ENCODE measurements at regions not wholly inside any gene's neighbourhood (a gene's known extent, or its start where the extent isn't known, plus 50 kb on each side); places are given as distances from the start of the nearest gene placed in this dataset.

DNA sequence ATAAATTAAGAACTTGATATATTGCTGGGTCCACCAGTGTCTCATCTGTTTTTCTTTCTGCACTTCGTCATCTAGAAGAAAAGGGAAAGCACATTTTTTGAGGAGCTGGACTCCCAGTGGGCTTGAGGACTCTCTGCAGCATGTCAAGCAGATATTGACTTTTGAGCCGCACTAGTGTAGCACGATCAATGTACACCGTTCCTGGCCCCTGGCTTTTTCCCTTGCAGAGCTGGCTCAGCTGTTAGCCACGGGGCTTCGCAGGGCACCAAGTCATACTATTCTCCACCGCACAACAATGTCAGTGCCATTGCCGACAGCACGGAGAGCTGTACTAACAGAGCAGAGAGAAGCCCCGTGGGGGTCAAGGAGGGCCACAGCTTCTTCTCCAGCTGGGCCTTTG is 235.4 kb upstream of the HABP2 start:
- no peaks in the 10 kb centered on the region for H3K27me3 Mint-ChIP-seq (ENCODE audit: unreplicated experiment)
- H3K36me3 Mint-ChIP-seq (ENCODE audit: unreplicated experiment), result no peaks in the 10 kb centered on the region
- no peak for DNase-seq (ENCODE audit: extremely low spot score, unreplicated experiment)
- peaks cover 35% of the 10 kb centered on the region for H3K4me1 Mint-ChIP-seq (ENCODE audit: unreplicated experiment)
- H3K9me3 Mint-ChIP-seq (ENCODE audit: unreplicated experiment), result no peaks in the 10 kb centered on the region
- TF ChIP-seq, protein P1, sequence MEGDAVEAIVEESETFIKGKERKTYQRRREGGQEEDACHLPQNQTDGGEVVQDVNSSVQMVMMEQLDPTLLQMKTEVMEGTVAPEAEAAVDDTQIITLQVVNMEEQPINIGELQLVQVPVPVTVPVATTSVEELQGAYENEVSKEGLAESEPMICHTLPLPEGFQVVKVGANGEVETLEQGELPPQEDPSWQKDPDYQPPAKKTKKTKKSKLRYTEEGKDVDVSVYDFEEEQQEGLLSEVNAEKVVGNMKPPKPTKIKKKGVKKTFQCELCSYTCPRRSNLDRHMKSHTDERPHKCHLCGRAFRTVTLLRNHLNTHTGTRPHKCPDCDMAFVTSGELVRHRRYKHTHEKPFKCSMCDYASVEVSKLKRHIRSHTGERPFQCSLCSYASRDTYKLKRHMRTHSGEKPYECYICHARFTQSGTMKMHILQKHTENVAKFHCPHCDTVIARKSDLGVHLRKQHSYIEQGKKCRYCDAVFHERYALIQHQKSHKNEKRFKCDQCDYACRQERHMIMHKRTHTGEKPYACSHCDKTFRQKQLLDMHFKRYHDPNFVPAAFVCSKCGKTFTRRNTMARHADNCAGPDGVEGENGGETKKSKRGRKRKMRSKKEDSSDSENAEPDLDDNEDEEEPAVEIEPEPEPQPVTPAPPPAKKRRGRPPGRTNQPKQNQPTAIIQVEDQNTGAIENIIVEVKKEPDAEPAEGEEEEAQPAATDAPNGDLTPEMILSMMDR (IDR thresholded peaks at IDR 0.05), result no peak
- H3K4me3 Mint-ChIP-seq (ENCODE audit: unreplicated experiment), result no peak overlapping the region
- no peak overlapping the region for H3K27ac Mint-ChIP-seq (ENCODE audit: unreplicated experiment)

DNA sequence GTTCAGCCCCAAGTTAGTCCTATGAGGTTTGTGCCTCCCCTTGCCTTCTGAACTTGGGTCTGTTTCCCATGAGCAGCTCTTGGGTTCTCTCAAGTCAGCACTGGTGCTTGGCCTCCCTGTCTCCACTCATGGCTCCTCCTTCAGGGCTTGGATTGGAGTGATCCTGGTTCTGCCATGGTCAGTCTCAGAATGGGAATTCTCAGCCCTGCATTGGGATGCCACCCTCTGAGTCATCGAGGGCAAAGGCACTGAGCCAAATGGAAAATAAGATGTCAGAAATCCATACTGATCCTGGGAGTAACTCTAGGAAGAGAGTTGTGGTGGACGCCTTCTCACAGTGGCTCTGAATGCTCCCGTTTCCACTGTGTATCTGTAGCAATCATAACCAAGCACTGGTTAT is 233.4 kb upstream of the HABP2 start:
- Mint-ChIP-seq H3K36me3 (ENCODE audit: unreplicated experiment) (no peaks in the 10 kb centered on the region), H3K4me1 (ENCODE audit: unreplicated experiment) (peaks cover 35% of the 10 kb centered on the region), H3K27ac (ENCODE audit: unreplicated experiment) (peak overlapping the region; percentile 58), H3K27me3 (ENCODE audit: unreplicated experiment) (no peaks in the 10 kb centered on the region), H3K4me3 (ENCODE audit: unreplicated experiment) (no peak overlapping the region), H3K9me3 (ENCODE audit: unreplicated experiment) (no peaks in the 10 kb centered on the region)
- no peak for DNase-seq (ENCODE audit: extremely low spot score, unreplicated experiment)
- TF ChIP-seq, protein P1 (IDR thresholded peaks at IDR 0.05), result no peak

DNA sequence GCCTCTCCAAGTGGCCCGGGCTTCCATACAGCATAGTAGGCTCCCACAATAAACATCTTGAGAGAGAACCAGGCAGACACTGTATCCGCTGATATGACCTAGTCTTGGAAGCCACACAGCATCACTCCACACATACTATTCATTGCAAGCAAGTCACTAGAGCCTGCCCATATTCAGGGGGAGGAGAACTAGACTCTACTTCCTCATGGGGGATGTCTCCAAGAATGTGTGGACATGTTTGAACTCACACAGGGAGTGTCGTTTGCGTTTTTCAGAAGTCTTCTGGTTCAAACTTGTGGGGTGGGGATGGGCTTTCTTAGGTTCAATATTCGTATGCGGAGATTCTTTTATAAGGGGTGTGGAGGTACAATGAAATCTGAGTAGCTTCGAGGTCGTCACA is 232.6 kb upstream of the HABP2 start:
- TF ChIP-seq, protein P1 (IDR thresholded peaks at IDR 0.05), result no peak
- peak overlapping the region; percentile 81 for H3K27ac Mint-ChIP-seq (ENCODE audit: unreplicated experiment)
- no peaks in the 10 kb centered on the region for H3K27me3 Mint-ChIP-seq (ENCODE audit: unreplicated experiment)
- no peaks in the 10 kb centered on the region for H3K9me3 Mint-ChIP-seq (ENCODE audit: unreplicated experiment)
- peaks cover 36% of the 10 kb centered on the region for H3K4me1 Mint-ChIP-seq (ENCODE audit: unreplicated experiment)
- no peaks in the 10 kb centered on the region for H3K36me3 Mint-ChIP-seq (ENCODE audit: unreplicated experiment)
- no peak overlapping the region for H3K4me3 Mint-ChIP-seq (ENCODE audit: unreplicated experiment)
- no peak for DNase-seq (ENCODE audit: extremely low spot score, unreplicated experiment)

DNA sequence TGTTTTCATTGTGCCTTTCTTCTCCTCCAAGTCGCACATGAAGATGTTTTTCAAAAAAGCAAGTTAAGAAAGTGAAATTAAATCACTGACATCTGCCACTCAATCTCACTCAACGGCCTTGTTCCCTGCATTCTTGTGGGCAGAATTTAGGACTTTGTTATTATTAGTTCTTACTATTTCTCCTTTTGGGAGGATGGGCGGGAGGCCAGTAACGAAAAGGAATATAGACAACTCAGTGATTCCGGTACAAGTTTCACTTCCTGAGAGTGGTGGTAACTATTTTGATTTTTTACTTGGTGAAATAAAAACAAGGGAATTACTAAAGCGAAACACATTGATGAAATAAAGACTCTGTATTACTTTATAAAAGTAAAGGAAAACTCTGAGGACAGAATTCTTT is 231.9 kb upstream of the HABP2 start:
- no peak for DNase-seq (ENCODE audit: extremely low spot score, unreplicated experiment)
- Mint-ChIP-seq H3K27ac (ENCODE audit: unreplicated experiment) (peak overlapping the region; percentile 81), H3K4me3 (ENCODE audit: unreplicated experiment) (peak overlapping the region; percentile 48), H3K27me3 (ENCODE audit: unreplicated experiment) (no peaks in the 10 kb centered on the region), H3K4me1 (ENCODE audit: unreplicated experiment) (peaks cover 41% of the 10 kb centered on the region), H3K36me3 (ENCODE audit: unreplicated experiment) (no peaks in the 10 kb centered on the region), H3K9me3 (ENCODE audit: unreplicated experiment) (no peaks in the 10 kb centered on the region)
- TF ChIP-seq, protein P1 (IDR thresholded peaks at IDR 0.05), result no peak

DNA sequence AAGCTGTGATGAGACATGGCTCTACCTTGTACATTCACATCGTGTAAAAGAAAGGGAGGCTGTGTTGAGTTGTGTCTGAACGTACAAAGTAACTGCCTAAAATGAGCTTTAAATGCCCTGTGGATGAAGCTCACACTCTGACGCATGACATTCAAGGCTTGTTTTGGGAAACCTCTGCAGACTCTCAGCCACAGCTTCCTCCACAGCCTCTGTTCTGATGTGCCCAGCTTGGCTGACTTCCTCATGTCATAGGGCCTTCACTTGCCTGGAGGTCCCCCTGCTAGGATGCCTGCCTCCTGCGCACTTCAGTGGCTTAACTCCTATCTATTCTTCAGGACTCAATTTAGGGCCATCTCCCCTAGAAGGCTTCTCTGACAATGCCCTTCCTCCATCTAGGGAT is 230.0 kb upstream of the HABP2 start:
- Mint-ChIP-seq H3K4me1 (ENCODE audit: unreplicated experiment) (peaks cover 55% of the 10 kb centered on the region), H3K4me3 (ENCODE audit: unreplicated experiment) (no peak overlapping the region), H3K9me3 (ENCODE audit: unreplicated experiment) (no peaks in the 10 kb centered on the region), H3K36me3 (ENCODE audit: unreplicated experiment) (no peaks in the 10 kb centered on the region), H3K27ac (ENCODE audit: unreplicated experiment) (no peak overlapping the region), H3K27me3 (ENCODE audit: unreplicated experiment) (no peaks in the 10 kb centered on the region)
- TF ChIP-seq, protein P1 (IDR thresholded peaks at IDR 0.05), result no peak
- no peak for DNase-seq (ENCODE audit: extremely low spot score, unreplicated experiment)

All from osteocyte (in vitro differentiated cells).